ENCODE measurements at regions not wholly inside any gene's neighbourhood (a gene's known extent, or its start where the extent isn't known, plus 50 kb on each side); places are given as distances from the start of the nearest gene placed in this dataset.

- TF ChIP-seq CTCF (conservative IDR thresholded peaks at IDR 0.05): no peak
- no peak for TF ChIP-seq EZH2 (IDR thresholded peaks at IDR 0.05; ENCODE audit: low read depth)
Measured at GRCh38 chr14:54146601-54147000, 190.0 kb upstream of the BMP4 start.
